DND-41 (cell line): ENCODE measurements at regions not wholly inside any gene's neighbourhood (a gene's known extent, or its start where the extent isn't known, plus 50 kb on each side); places are given as distances from the start of the nearest gene placed in this dataset.

Experiments
- ATAC-seq: fragments of 200-7000 bp; cut with Tn5 transposase; 3 replicates; pipeline ENCODE4 v1.9.1; 2021; ENCODE audit warnings: low read depth; ENCODE audit not compliant: insufficient read depth
- DNase-seq: peaks from one replicate; pipeline ENCODE4 v3.0.0-alpha.2; 2020
- H2AFZ ChIP-seq: 2 replicates; pipeline ENCODE4 v1.6.0; 2012; ENCODE audit warnings: low read depth, low read length
- H3K27ac ChIP-seq: 2 replicates; pipeline ENCODE4 v1.5.1; 2012; ENCODE audit warnings: low read length, inconsistent platforms
- H3K27me3 ChIP-seq: fragments of 200-600 bp; sonication (generic); 2 replicates; pipeline ENCODE4 v1.6.0; 2012; ENCODE audit warnings: low read length, mild to moderate bottlenecking, inconsistent platforms; ENCODE audit not compliant: insufficient read depth, poor library complexity
- H3K36me3 ChIP-seq: 2 replicates; pipeline ENCODE4 v1.5.1; 2012; ENCODE audit warnings: low read length, inconsistent platforms; ENCODE audit not compliant: insufficient read depth
- H3K4me1 ChIP-seq: 2 replicates; pipeline ENCODE4 v1.5.1; 2012; ENCODE audit warnings: mild to moderate bottlenecking, low read length; ENCODE audit not compliant: insufficient read depth
- H3K4me2 ChIP-seq: 2 replicates; pipeline ENCODE4 v1.6.0; 2012; ENCODE audit warnings: mild to moderate bottlenecking, moderate library complexity, low read length, inconsistent platforms; ENCODE audit not compliant: insufficient read depth
- H3K4me3 ChIP-seq, 2 experiments: fragments of 200-600 bp in 1 of 2; shearing (Covaris generic) in 1 of 2; 2 replicates each; pipeline ENCODE4 v1.5.1; 2012 to 2016; ENCODE audit warnings: inconsistent platforms in 2 of 2, low read length in 2 of 2, mild to moderate bottlenecking in 2 of 2, low read depth in 1 of 2, moderate library complexity in 1 of 2
- H3K79me2 ChIP-seq: 2 replicates; pipeline ENCODE4 v1.6.0; 2012; ENCODE audit warnings: low read length, inconsistent platforms; ENCODE audit not compliant: insufficient read depth
- H3K9ac ChIP-seq: 2 replicates; pipeline ENCODE4 v1.6.0; 2012; ENCODE audit warnings: low read depth, mild to moderate bottlenecking, inconsistent platforms, low read length, moderate library complexity
- H3K9me3 ChIP-seq: 2 replicates; pipeline ENCODE4 v1.5.1; 2012; ENCODE audit warnings: low read length, moderate library complexity, mild to moderate bottlenecking, inconsistent platforms; ENCODE audit not compliant: insufficient read depth, severe bottlenecking
- H4K20me1 ChIP-seq: 2 replicates; pipeline ENCODE4 v1.6.0; 2012; ENCODE audit warnings: low read length; ENCODE audit not compliant: insufficient read depth
- EZH2 ChIP-seq: IDR thresholded peaks from 3 replicates; pipeline ENCODE4 v1.6.1; 2012; ENCODE audit warnings: borderline replicate concordance, low read depth, mild to moderate bottlenecking, moderate library complexity, low read length, inconsistent platforms; ENCODE audit not compliant: severe bottlenecking
- TF ChIP-seq, protein P1 (sequence below): IDR thresholded peaks from 2 replicates; pipeline ENCODE4 v1.5.1; 2012; ENCODE audit warnings: borderline replicate concordance, low read length, moderate library complexity, mild to moderate bottlenecking; ENCODE audit not compliant: poor library complexity, severe bottlenecking; ENCODE audit errors: extremely low read depth

DNA sequence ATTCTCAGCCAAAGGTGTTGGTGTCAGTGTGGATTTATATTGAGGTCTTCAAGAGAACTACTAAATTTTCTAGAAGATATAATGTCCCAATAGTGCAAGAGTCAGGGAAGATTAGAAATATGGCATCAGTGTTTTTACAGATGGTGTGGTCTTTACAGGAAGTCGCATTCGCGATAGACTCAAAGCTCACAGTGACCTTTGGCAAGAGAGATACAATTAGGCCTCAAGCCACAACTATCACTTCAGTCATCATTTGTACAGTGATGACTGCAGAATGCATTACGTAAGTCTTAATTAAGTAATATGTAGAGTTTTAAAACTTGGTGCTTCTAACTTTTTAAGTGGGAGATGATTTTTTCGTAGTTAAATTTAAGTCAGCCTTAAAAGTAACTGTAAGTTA lies 237.2 kb upstream of the FSTL5 start:
- no peaks in the 10 kb centered on the region for H3K27me3 ChIP-seq
- H2AFZ ChIP-seq, result no peak overlapping the region
- H3K9ac ChIP-seq, result no peak overlapping the region
- no peaks in the 10 kb centered on the region for H3K4me1 ChIP-seq
- H3K36me3 ChIP-seq, result no peaks in the 10 kb centered on the region
- TF ChIP-seq, protein P1, sequence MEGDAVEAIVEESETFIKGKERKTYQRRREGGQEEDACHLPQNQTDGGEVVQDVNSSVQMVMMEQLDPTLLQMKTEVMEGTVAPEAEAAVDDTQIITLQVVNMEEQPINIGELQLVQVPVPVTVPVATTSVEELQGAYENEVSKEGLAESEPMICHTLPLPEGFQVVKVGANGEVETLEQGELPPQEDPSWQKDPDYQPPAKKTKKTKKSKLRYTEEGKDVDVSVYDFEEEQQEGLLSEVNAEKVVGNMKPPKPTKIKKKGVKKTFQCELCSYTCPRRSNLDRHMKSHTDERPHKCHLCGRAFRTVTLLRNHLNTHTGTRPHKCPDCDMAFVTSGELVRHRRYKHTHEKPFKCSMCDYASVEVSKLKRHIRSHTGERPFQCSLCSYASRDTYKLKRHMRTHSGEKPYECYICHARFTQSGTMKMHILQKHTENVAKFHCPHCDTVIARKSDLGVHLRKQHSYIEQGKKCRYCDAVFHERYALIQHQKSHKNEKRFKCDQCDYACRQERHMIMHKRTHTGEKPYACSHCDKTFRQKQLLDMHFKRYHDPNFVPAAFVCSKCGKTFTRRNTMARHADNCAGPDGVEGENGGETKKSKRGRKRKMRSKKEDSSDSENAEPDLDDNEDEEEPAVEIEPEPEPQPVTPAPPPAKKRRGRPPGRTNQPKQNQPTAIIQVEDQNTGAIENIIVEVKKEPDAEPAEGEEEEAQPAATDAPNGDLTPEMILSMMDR, result no peak
- TF ChIP-seq EZH2, result no peak
- H3K27ac ChIP-seq, result no peak overlapping the region
- H3K4me3 ChIP-seq, result no peak overlapping the region
- no peaks in the 10 kb centered on the region for H3K79me2 ChIP-seq
- no peak for ATAC-seq
- H3K4me2 ChIP-seq, result no peak overlapping the region
- no peaks in the 10 kb centered on the region for H4K20me1 ChIP-seq
- no peak for DNase-seq
- no peaks in the 10 kb centered on the region for H3K9me3 ChIP-seq

DNA sequence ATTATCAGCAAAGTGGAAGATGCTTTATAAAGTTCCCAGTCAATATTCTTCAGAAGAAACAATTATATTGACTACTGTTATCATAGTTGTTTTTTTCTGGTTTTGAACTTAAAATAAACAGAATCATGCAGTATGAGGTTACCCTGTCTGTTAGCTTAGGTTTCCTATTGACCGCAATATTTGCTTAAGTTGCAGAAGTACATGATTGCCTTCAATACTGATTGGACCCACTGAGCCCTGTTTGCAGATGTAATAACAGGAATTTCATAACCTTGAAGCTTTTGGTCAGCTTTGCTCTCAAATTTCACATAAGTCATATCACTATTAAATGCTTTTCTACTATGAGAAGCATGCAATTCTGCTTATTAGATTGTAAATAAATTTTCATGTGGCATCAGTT lies 229.1 kb upstream of the FSTL5 start:
- TF ChIP-seq, protein P1, result no peak
- TF ChIP-seq EZH2, result no peak
- no peak for ATAC-seq

DNA sequence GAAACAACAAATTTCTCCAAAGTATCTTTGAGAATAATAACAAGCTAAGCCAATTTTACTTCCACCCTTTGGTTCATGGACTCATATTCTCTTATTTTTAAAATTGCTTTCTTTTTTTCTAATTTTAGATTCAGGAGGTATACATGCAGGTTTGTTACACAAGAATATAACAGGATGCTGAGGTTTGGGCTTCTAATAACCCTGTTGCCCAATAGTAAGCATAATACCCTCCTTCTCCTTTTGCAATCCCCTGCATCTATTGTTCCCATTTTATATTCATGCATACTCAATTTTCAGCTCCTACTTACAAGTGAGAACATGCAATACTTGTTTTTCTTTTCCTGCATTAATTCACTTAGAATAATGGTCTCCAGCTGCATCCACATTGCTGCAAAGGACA lies 202.3 kb upstream of the FSTL5 start:
- no peaks in the 10 kb centered on the region for H3K9me3 ChIP-seq
- no peaks in the 10 kb centered on the region for H4K20me1 ChIP-seq
- H3K4me3 ChIP-seq, result no peak overlapping the region
- H3K36me3 ChIP-seq, result no peaks in the 10 kb centered on the region
- ATAC-seq, result no peak
- H3K9ac ChIP-seq, result no peak overlapping the region
- no peak for DNase-seq
- H2AFZ ChIP-seq, result no peak overlapping the region
- TF ChIP-seq EZH2, result no peak
- TF ChIP-seq, protein P1, result no peak
- H3K27me3 ChIP-seq, result no peaks in the 10 kb centered on the region
- H3K4me2 ChIP-seq, result no peak overlapping the region
- no peaks in the 10 kb centered on the region for H3K79me2 ChIP-seq
- H3K27ac ChIP-seq, result no peak overlapping the region
- no peaks in the 10 kb centered on the region for H3K4me1 ChIP-seq

More for the DNA sequence above, 229.1 kb upstream of the FSTL5 start:
- Histone ChIP-seq H3K4me1 (no peaks in the 10 kb centered on the region), H3K79me2 (no peaks in the 10 kb centered on the region), H2AFZ (no peak overlapping the region), H3K9me3 (no peaks in the 10 kb centered on the region), H3K27me3 (no peaks in the 10 kb centered on the region), H3K4me2 (no peak overlapping the region), H3K36me3 (no peaks in the 10 kb centered on the region), H4K20me1 (no peaks in the 10 kb centered on the region), H3K4me3 (no peak overlapping the region), H3K27ac (no peak overlapping the region), H3K9ac (no peak overlapping the region)
- DNase-seq, result no peak

DNA sequence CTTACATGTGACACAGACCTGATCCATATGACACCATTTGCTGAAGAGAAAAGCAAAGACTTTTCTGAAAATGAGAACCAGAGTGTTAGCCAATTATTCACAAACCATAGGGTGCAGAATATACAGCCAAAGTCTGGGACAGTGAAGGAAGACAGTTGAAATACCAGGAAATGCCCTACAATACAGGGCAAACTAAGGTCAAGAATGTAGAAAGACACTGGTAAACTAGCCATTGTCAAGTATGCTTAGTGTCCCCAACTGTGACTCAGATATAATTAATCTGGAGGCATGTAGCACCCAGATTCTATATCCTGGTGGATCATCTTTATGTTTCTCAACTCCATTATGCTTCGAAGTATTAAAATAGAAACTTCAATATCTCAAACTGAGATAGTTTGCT lies 200.9 kb upstream of the FSTL5 start:
- no peaks in the 10 kb centered on the region for H3K36me3 ChIP-seq
- DNase-seq (no peak), ATAC-seq (no peak)
- H3K27me3 ChIP-seq, result no peaks in the 10 kb centered on the region
- H3K4me2 ChIP-seq, result no peak overlapping the region
- TF ChIP-seq EZH2, result no peak
- TF ChIP-seq, protein P1, result no peak
- no peaks in the 10 kb centered on the region for H3K4me1 ChIP-seq
- no peak overlapping the region for H3K9ac ChIP-seq
- H3K9me3 ChIP-seq, result no peaks in the 10 kb centered on the region
- H3K27ac ChIP-seq, result no peak overlapping the region
- H2AFZ ChIP-seq, result no peak overlapping the region
- no peaks in the 10 kb centered on the region for H4K20me1 ChIP-seq
- no peak overlapping the region for H3K4me3 ChIP-seq
- H3K79me2 ChIP-seq, result no peaks in the 10 kb centered on the region
